GM12872 (cell line): ENCODE measurements at regions not wholly inside any gene's neighbourhood (a gene's known extent, or its start where the extent isn't known, plus 50 kb on each side); places are given as distances from the start of the nearest gene placed in this dataset.

Source experiments
- TF ChIP-seq, protein P1 (sequence below): IDR thresholded peaks from 3 replicates; pipeline ENCODE4 v1.5.1; 2011; ENCODE audit warnings: low read depth, mild to moderate bottlenecking, low read length, moderate library complexity; ENCODE audit not compliant: insufficient read depth

DNA sequence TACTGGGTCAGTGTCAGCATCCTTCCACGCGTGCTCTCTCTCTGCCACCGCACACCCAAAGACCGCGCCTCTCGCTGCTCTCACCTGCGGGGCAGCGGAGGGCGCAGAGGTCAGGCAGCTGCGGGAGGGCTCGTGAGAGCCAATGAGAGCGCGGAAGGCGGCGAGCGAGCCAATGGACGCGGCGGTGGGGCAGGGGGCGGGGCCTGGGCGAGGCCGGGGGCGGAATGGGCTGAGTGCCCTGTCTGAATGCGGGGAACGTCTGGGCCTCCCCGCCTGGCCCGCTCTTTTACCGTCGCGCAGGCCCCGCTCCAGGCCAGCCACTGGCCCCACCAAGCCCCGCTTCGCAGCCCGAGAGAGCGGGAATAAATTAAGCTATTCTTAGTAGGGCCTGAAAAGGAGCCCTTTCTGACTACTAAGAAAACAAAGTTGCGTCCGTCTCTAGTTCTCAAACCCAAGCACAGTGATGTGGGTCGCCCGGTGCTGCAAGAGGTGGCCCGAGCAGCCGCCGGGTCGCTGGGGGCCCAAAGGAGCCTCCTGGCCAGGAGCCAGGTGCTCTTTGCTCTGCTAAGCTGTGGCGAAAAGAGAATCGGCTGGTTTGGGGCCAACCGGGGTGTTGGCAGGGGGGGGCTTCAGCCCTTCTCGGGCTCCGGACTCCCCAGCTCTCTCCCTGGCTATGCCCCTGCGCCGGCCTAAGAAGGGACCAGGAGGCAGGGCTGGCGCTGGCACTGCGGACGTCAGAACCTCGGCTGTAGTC lies 81.1 kb upstream of the GLI2 start:
- TF ChIP-seq, protein P1, sequence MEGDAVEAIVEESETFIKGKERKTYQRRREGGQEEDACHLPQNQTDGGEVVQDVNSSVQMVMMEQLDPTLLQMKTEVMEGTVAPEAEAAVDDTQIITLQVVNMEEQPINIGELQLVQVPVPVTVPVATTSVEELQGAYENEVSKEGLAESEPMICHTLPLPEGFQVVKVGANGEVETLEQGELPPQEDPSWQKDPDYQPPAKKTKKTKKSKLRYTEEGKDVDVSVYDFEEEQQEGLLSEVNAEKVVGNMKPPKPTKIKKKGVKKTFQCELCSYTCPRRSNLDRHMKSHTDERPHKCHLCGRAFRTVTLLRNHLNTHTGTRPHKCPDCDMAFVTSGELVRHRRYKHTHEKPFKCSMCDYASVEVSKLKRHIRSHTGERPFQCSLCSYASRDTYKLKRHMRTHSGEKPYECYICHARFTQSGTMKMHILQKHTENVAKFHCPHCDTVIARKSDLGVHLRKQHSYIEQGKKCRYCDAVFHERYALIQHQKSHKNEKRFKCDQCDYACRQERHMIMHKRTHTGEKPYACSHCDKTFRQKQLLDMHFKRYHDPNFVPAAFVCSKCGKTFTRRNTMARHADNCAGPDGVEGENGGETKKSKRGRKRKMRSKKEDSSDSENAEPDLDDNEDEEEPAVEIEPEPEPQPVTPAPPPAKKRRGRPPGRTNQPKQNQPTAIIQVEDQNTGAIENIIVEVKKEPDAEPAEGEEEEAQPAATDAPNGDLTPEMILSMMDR = no peak

DNA sequence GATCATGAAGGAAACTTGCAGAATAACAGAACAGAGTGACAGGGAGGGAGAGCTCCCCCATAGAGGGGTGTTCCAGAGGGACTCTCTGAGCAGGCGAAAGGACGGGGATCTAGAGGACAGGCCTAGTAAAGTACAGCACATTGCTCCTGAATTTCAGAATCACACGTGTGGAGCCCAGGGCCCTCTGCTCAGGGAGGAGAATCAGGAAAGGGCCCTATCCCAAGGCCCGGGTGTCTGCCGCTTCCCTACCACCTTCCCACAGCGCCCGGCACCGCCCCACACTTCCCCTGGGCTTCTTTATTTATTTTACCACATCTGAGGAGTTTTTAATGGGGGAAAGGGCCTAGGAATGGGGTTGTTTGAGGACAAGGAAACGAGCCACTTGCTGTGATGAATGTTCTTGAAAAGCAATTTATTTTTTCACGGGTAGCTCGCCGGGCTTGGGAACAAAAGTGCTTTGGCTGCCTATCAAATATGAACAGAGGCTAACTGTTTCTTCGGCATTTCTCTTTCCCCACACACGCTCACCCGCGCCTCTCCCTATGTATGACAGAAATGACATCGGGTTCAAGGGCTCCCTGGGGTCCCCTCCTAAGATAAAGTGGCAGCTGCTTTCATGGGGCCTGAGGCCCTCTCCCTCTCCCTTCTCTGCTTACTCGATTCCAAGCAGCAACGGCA lies 79.3 kb upstream of the GLI2 start:
- TF ChIP-seq, protein P1 = no peak

DNA sequence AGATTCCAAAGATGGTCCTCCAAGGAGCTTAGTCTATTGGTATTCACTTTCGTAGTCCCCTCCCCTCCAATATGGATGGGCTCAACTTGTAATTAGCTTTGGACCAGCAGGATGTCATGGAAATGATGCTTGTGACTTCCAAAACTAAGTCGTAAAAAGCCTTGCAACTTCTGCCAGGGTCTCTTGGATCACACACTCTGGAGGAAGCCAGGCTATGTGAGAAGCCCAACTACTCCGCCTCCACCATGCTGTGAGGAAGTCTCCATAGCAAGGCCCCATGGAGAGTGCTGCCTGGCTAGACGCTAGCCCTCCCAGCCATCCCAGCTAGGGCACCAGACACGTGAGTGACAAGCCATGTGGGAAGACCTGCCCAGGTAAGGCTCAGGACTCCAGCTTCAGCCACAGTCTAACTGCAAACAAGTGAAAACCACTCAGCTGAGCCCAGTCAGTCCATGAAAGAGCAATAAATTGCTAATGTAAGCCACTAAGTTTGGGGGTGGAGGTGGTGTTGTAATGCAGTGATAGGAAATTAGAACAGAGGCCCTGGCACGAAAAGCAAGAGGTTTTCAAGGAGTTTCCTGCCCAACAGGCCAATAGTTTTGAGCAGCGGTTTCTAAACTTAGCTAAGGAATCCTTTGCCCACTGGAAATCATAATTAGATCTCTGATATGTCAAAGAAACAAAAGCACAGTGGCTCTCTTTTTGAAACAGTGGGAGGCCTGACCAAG lies 77.5 kb upstream of the GLI2 start:
- TF ChIP-seq, protein P1 = no peak

DNA sequence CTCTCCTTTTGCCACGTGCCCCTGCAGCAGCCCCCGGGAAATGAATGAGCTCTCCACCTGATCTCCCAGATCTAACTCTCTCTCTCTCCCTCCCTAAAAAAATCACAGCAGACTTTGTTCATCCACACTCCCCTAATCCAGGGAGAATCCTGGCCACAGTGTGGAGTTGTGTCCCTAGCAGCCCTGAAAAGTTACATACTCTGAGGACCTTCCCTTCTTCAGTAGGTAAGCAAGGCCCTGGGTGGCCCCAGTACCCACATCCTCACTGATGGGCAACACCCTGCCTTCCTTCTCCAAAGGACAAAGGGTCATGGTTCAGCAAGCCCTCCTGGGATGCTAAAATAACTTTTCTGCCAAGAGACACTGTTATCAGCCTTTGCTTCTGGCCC lies 76.9 kb upstream of the GLI2 start:
- TF ChIP-seq, protein P1 = no peak

DNA sequence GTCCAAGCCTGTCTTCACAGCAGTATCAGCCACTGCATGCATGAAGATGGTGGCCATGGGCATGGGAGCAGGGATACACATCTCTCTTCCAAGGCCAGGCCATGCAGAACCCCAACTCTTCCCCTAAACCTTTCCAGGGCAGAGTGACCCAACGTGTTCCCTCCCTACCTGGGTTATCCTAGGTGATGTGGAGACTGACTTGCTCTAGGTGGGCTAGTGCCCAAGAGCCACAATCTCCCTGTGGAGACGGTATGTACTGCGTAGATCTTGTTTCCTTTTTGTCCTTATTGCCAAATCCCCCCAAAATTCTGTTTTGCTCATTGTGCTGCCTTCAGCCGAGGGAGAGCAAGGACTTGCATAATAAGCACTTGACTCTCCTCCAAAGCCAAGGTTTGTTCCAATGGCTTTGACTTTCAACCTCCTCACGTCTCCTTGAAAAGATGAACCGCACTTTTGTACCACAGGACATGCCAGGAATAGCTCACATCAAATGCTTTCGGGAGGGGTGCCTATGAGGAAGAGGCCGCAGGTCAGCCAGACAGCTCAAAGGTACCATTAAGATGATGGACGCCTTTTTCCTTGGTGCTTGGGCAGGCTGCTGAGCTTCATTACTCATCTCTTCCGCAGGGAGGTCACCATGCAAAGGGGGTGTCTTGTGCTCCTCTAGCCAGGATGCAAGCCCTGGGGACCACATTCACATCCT lies 76.2 kb upstream of the GLI2 start:
- TF ChIP-seq, protein P1 = no peak

DNA sequence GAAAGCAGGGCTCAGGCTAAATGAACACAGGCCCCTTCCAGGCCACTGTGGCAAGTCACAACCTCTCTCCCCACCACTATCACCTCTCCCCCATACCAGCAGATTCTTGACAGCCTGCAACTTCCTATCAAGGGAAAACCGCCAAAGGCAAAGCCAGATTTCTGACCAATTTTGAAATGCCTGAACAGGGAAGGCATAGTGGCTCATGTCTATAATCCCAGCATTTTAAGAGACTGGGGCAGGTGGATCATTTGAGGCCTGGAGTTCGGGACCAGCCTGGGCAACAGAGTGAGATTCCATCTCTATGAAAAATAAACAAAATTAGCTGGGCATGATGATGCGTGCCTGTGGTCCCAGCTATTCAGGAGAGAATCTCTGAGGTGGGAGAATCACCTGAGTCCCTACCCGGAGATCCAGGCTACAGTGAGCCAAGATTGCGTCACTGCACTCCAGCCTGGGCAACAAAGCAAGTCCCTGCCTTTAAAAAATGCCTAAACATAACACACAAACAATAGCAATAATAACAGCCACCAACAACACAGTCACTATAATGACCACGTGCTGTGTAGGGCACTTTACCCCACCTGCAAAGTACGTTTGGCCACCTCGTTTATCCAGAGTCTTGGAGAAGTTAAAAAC lies 75.5 kb upstream of the GLI2 start:
- TF ChIP-seq, protein P1 = no peak
